Activated CD4-positive, alpha-beta T cell treated with anti-CD3 and anti-CD28 coated beads for 24 hours (primary cell): ENCODE measurements at regions not wholly inside any gene's neighbourhood (a gene's known extent, or its start where the extent isn't known, plus 50 kb on each side); places are given as distances from the start of the nearest gene placed in this dataset.
"Not testable (repeated sequence)": the region's sequence is repeated elsewhere in the genome, so short reads cannot be mapped to it uniquely, and the experiment has no call there.

Experiments used
- DNase-seq, 2 donors: peaks; one replicate each; pipeline ENCODE4 v3.0.0-alpha.2; 2020; ENCODE audit warnings: low read depth in 2 of 2

- no peak for DNase-seq
Measured at GRCh38 chr2:129518937-129519336, 460.5 kb upstream of the RAB6C start.

- not testable (repeated sequence) for DNase-seq
Measured at GRCh38 chr2:129532158-129532557, 447.3 kb upstream of the RAB6C start.

- no peak for DNase-seq
Measured at GRCh38 chr2:129548880-129549279, 430.6 kb upstream of the RAB6C start.

- no peak for DNase-seq
Measured at GRCh38 chr2:129550536-129550935, 428.9 kb upstream of the RAB6C start.

- DNase-seq: no peak
Measured at GRCh38 chr2:129554373-129554772, 425.1 kb upstream of the RAB6C start.

- no peak for DNase-seq
Measured at GRCh38 chr2:129559101-129559500, 420.4 kb upstream of the RAB6C start.

GRCh38 chr2:129565551-129566109 is 413.8 kb upstream of the RAB6C start:
- no peak for DNase-seq

- not testable (repeated sequence) for DNase-seq
Measured at GRCh38 chr2:129570812-129571211, 408.7 kb upstream of the RAB6C start.

- no peak for DNase-seq
Measured at GRCh38 chr2:129575431-129575830, 404.0 kb upstream of the RAB6C start.

- DNase-seq: no peak
Measured at GRCh38 chr2:129575880-129576279, 403.6 kb upstream of the RAB6C start.

- no peak for DNase-seq
Measured at GRCh38 chr2:129580001-129580400, 399.5 kb upstream of the RAB6C start.

GRCh38 chr2:129585760-129586159 is 393.7 kb upstream of the RAB6C start:
- no peak for DNase-seq

GRCh38 chr2:129587426-129588064 is 391.9 kb upstream of the RAB6C start:
- no peak for DNase-seq

- no peak for DNase-seq
Measured at GRCh38 chr2:129604560-129604959, 374.9 kb upstream of the RAB6C start.

GRCh38 chr2:129605646-129606045 is 373.8 kb upstream of the RAB6C start:
- DNase-seq: no peak

- no peak for DNase-seq
Measured at GRCh38 chr2:129606496-129607270, 372.8 kb upstream of the RAB6C start.

- DNase-seq: no peak
Measured at GRCh38 chr2:129609224-129609623, 370.2 kb upstream of the RAB6C start.

GRCh38 chr2:129610766-129611165 is 368.7 kb upstream of the RAB6C start:
- DNase-seq: no peak

GRCh38 chr2:129611471-129611870 is 368.0 kb upstream of the RAB6C start:
- DNase-seq: no peak

- no peak for DNase-seq
Measured at GRCh38 chr2:129619471-129619870, 360.0 kb upstream of the RAB6C start.

- no peak for DNase-seq
Measured at GRCh38 chr2:129620411-129620810, 359.1 kb upstream of the RAB6C start.

- no peak for DNase-seq
Measured at GRCh38 chr2:129623783-129624182, 355.7 kb upstream of the RAB6C start.

GRCh38 chr2:129627437-129627836 is 352.0 kb upstream of the RAB6C start:
- DNase-seq: no peak
